ENCODE measurements at regions not wholly inside any gene's neighbourhood (a gene's known extent, or its start where the extent isn't known, plus 50 kb on each side); places are given as distances from the start of the nearest gene placed in this dataset.

DNA sequence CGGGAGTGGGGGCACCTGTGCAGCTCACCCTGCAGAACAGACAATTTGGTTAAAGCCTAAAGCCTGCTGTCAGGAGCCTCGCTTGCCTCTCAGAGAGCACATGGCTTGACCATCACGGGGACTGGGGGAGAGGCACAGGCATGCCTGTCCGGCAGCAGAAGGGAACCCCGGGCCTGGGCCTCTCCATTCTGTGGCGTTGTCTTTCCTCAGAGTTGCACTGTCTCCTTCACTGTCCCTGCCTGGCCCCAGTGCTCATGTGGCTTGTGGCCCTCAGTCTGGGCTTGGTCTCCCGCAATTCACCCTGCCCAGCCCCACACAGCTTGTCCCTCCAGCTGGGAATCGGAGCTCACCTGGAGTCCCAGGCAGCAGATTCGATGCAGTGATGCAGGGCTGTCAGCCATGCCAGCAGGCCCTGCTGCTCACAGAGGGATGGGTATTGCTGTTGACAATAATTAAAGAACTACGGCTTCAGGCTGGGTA lies 189.9 kb downstream of the SEC14L1 start:
- intact Hi-C loops (cut with DNase I): loop anchor here (1.0 to 5.0 kb wide), 3 partner anchors 37 to 165 kb away; no protein-coding TSS in a partner anchor

DNA sequence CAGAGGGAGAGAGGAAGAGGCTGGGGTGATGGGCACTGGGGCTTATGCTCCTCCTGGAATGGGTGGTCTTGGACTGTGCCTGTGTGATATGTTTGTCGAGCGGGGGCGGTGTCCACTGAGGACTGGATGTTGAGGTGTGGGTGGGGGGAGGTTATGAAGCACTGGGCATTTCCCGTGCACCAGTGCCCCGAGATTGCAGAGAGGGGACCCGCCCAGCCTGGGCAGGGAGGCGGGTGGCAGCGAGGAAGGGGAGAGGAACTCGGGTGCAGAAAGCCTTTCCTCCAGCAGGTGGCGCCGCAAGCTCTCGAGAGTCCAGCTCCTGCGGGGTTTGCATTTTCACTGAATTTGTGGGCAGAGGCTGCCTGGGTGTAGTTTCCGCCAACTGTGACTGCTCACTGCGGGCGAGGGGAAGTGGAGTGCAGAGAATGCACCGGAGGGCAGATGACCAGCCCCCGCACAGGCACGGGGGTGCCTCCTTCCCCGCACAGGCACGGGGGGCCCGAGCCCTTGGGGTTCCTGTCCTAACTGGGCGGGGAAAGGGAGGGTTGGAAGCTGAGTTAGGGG lies 190.6 kb downstream of the SEC14L1 start:
- Histone ChIP-seq H3K4me3 (peak overlapping the region; percentile 32 to 47 (median 36)), H3K27ac (replicated peaks in 1 of 4) (peak overlapping the region; percentile 57 to 78 (median 68)), H3K9me3 (no peaks in the 10 kb centered on the region), H3K36me3 (no peaks in the 10 kb centered on the region), H3K4me1 (peaks cover 13 to 54% (median 30%) of the 10 kb centered on the region in 4 donors), H3K27me3 (no peaks in the 10 kb centered on the region)
- DNase-seq (ENCODE audit: extremely low spot score): peak; percentile 99
- intact Hi-C loops (cut with DNase I): loop anchor here (1.0 to 5.0 kb wide), 3 partner anchors 36 to 164 kb away; no protein-coding TSS in a partner anchor
- no peak for TF ChIP-seq EP300 (IDR thresholded peaks at IDR 0.05)
- TF ChIP-seq POLR2AphosphoS5 (IDR thresholded peaks at IDR 0.05): peak; percentile 71 to 81
- no peak for TF ChIP-seq POLR2A (IDR thresholded peaks at IDR 0.05; ENCODE audit: low read depth)
- TF ChIP-seq, protein P1, sequence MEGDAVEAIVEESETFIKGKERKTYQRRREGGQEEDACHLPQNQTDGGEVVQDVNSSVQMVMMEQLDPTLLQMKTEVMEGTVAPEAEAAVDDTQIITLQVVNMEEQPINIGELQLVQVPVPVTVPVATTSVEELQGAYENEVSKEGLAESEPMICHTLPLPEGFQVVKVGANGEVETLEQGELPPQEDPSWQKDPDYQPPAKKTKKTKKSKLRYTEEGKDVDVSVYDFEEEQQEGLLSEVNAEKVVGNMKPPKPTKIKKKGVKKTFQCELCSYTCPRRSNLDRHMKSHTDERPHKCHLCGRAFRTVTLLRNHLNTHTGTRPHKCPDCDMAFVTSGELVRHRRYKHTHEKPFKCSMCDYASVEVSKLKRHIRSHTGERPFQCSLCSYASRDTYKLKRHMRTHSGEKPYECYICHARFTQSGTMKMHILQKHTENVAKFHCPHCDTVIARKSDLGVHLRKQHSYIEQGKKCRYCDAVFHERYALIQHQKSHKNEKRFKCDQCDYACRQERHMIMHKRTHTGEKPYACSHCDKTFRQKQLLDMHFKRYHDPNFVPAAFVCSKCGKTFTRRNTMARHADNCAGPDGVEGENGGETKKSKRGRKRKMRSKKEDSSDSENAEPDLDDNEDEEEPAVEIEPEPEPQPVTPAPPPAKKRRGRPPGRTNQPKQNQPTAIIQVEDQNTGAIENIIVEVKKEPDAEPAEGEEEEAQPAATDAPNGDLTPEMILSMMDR (IDR thresholded peaks at IDR 0.05): peak; percentile 96 to 98 (median 98)
- WGBS: 7% methylated on average over 22 of the region's 23 CpGs

More for the DNA sequence above, 189.9 kb downstream of the SEC14L1 start:
- Histone ChIP-seq H3K27ac (replicated peaks in 1 of 4) (peak overlapping the region in 1 of 4 donors; percentile 70), H3K4me3 (no peak overlapping the region), H3K9me3 (no peaks in the 10 kb centered on the region), H3K27me3 (no peaks in the 10 kb centered on the region), H3K4me1 (peaks cover 20 to 61% (median 37%) of the 10 kb centered on the region in 4 donors), H3K36me3 (no peaks in the 10 kb centered on the region)
- WGBS: 77% methylated on average over 9 of the region's 10 CpGs
- no peak for DNase-seq (ENCODE audit: extremely low spot score)
- TF ChIP-seq POLR2A (IDR thresholded peaks at IDR 0.05; ENCODE audit: low read depth) (no peak), EP300 (IDR thresholded peaks at IDR 0.05) (no peak), POLR2AphosphoS5 (IDR thresholded peaks at IDR 0.05) (no peak)
- TF ChIP-seq, protein P1 (IDR thresholded peaks at IDR 0.05): no peak

DNA sequence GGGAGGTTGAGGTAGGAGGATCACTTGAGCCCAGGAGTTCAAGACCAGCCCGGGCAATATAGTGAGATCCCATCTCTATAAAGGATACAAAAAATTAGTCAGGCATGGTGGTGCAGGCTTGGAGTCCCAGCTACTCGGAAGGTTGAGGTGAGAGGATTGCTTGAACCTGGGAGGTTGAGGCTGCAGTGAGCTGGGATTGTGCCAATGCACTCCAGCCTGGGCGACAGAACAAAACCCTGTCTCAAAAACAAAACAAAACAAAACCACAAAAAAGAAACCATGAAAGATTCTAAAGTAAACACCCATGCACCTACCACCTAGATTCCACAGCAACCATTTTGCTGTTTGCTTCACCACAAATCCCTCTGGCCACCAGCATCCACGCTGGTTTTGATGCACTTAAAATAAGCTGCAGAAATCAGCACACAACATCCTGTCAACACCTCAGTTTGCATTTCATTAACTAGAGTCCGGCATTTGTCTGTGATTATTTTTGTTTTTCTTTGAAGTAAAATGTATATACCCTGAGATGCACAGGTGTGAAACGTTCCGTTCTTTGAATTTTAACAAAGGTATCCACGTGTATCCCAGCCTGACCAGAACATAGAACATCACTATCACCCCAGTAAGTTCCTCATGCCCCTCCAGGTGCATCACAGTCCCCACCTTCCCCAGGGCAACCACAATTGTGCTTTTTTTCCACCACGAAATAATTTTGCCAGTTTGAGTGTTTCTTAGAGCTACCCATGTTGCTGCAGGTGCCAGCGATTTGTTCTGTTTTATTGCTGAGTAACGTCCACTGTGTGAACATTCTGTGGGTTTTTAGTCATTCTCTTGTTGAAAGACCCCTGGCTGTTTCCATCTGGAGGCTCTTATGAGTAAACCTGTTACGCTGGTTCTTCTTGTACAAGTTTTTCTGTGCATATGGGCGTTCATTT lies 191.5 kb downstream of the SEC14L1 start:
- intact Hi-C loops (cut with DNase I): loop anchor here (5.0 kb wide), 2 partner anchors 35 to 95 kb away; no protein-coding TSS in a partner anchor
- peaks cover 0 to 9% (median 0%) of the 10 kb centered on the region in 4 donors for H3K9me3 ChIP-seq
- peaks cover 11 to 50% (median 24%) of the 10 kb centered on the region in 4 donors for H3K4me1 ChIP-seq
- no peaks in the 10 kb centered on the region for H3K27me3 ChIP-seq
- DNase-seq (ENCODE audit: extremely low spot score): no peak
- 74% methylated on average over 13 of the region's 13 CpGs for WGBS
- H3K36me3 ChIP-seq: no peaks in the 10 kb centered on the region
- TF ChIP-seq POLR2AphosphoS5 (IDR thresholded peaks at IDR 0.05): no peak
- no peak for TF ChIP-seq EP300 (IDR thresholded peaks at IDR 0.05)
- TF ChIP-seq, protein P1 (IDR thresholded peaks at IDR 0.05): no peak
- TF ChIP-seq POLR2A (IDR thresholded peaks at IDR 0.05; ENCODE audit: low read depth): no peak
- H3K4me3 ChIP-seq: peak overlapping the region in 1 of 4 donors; percentile 38
- peak overlapping the region; percentile 57 to 78 (median 68) for H3K27ac ChIP-seq (replicated peaks in 1 of 4)

DNA sequence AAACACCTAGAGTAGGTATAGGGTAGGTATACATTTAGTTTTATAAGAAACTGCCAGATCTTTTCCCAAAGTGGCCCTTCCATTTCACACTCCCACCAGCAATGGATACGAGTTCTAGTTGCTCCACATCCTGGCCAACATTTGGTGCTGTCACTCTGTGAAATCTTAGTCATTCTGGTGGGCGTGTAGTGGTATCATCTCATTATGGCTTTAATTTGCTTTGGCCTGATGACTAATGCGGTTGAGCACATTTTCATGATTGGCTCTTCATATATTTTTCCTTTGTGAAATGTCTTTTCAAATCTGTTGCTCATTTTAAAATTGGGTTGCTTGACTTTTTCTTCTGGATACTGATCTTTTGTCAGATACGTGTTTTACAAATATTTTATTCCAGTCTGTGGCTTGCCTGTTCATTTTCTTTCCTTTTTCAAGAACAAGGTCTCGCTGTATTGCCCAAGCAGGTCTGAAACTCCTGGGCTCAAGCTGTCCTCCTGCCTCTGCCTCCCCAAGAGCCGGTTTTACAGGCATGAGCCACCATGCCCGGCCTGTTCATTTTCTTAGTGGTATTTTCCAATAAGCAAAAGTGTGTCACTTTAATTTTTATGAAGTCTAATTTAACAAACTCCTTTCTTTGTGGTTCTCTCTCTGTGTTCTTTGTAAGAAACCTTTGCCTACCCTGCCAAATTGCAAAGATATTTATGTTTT lies 192.4 kb downstream of the SEC14L1 start:
- TF ChIP-seq, protein P1 (IDR thresholded peaks at IDR 0.05): no peak
- TF ChIP-seq POLR2A (IDR thresholded peaks at IDR 0.05; ENCODE audit: low read depth) (no peak), EP300 (IDR thresholded peaks at IDR 0.05) (no peak), POLR2AphosphoS5 (IDR thresholded peaks at IDR 0.05) (no peak)
- H3K27ac ChIP-seq (replicated peaks in 1 of 4): peak overlapping the region in 2 of 4 donors; percentile 13 to 43
- H3K36me3 ChIP-seq: no peaks in the 10 kb centered on the region
- 85% methylated on average over 7 of the region's 7 CpGs for WGBS
- H3K9me3 ChIP-seq: peaks cover 0 to 9% (median 0%) of the 10 kb centered on the region in 4 donors
- H3K4me1 ChIP-seq: peaks cover 11 to 44% (median 21%) of the 10 kb centered on the region in 4 donors
- intact Hi-C loops (cut with DNase I): loop anchor here (5.0 kb wide), 2 partner anchors 34 to 94 kb away; no protein-coding TSS in a partner anchor
- H3K4me3 ChIP-seq: no peak overlapping the region
- H3K27me3 ChIP-seq: no peaks in the 10 kb centered on the region
- DNase-seq (ENCODE audit: extremely low spot score): no peak
